HG03558 (cell line): ENCODE measurements at regions not wholly inside any gene's neighbourhood (a gene's known extent, or its start where the extent isn't known, plus 50 kb on each side); places are given as distances from the start of the nearest gene placed in this dataset.

ENCODE experiments used
- ATAC-seq: cut with Tn5 transposase; IDR thresholded peaks from one replicate; pipeline ENCODE4 v1.9.1; 2021; ENCODE audit warnings: moderate number of reproducible peaks; ENCODE audit not compliant: unreplicated experiment; ENCODE audit errors: extremely low read depth

GRCh38 chr22:34297536-34298120, 377.4 kb upstream of the LARGE1 start:
- ATAC-seq = no peak

DNA sequence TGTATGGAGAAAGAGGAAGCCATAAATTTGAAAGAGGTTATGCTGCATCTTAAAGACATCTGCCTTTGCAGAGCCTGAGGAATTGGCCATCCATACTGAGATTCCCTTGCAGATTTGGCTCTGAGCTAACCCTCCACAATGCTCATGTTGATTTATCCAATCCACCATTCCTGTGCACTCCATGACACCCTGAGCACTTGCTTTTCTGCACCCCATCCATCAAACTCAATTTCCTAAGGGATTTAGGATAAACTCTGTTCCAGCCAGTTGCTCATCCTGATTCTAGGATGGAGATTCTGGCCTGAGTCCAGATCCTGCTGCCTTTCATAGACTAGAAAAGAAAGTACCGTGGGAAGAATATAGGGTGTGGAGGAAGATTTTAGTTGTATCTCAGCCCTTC, 379.2 kb upstream of the LARGE1 start:
- ATAC-seq = no peak

DNA sequence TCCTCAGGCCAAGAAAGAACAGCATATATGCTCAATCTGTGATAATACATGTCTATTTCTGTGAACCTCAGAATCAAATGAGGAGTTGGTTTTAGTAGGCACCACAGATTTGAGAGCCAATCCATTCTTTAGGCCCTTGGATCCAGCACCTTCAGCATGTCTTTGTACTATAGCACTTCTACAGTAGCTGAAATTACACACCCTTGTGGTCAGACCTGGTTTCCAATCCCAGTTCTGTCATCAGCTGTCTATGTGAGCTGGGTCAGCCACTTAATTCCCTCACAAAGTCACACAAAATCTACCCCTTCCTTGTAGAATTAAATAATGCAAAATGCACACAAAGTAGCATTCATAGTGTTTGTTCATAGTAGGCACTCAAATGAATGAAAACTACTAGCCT, 381.3 kb upstream of the LARGE1 start:
- ATAC-seq = no peak

DNA sequence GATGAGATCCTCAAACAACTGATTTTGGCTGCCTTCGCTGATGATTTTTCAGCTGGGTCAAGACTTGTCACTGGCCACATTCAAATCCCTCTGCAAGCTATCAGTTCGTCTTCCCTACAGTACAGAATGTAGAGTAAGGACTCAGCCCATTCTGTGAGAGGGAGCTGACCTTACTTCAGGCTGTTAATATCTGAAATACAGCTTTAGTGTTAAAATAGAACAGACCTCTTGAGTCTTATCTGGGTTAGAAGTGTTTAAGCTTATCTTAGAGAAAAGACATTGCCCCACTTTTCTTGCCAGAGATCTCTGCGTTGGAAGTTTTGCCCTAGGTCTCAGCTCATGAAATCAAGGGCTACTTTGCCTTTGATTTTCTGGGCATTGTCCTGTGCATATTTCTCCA, 383.4 kb upstream of the LARGE1 start:
- ATAC-seq = no peak

DNA sequence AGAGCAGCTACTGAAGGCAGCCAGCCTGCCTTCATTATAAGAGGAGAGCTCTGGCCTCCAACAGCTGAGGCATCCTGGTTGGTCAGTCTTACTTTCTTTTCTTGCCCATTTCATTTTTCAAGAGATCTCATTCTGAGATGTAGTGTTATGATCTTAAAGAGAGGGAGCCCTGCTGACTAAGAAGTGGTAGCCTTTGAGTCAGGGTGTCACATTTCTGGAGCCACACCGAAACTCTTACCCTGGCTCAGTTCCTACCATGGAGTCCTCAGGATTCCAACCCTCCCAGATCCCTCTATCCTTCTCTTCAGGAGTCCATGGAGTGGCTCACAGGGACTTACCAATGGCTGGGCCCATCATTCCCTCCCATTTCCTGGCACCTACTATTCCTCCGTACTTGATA, 386.1 kb upstream of the LARGE1 start:
- ATAC-seq = no peak

DNA sequence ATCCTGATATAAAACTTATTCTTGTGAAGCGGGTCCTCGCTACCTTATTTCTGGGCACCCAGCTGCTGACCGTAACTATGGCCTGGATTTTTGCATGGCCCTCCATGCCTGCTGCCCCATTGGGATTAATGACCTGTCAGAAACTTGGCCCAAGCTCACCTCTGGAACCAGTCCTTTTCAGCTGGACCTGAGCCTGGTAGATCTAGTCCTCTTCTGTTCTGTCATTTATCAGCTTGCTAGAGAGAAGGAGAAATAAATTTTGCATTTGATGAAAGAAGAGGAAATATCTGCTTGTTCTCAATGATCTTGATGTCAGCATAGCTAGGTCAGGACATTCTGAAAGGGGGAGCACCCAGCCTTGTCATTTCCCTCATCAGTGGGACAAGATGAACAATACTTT, 387.8 kb upstream of the LARGE1 start:
- no peak for ATAC-seq

GRCh38 chr22:34319346-34319745, 399.1 kb upstream of the LARGE1 start:
- ATAC-seq = no peak

DNA sequence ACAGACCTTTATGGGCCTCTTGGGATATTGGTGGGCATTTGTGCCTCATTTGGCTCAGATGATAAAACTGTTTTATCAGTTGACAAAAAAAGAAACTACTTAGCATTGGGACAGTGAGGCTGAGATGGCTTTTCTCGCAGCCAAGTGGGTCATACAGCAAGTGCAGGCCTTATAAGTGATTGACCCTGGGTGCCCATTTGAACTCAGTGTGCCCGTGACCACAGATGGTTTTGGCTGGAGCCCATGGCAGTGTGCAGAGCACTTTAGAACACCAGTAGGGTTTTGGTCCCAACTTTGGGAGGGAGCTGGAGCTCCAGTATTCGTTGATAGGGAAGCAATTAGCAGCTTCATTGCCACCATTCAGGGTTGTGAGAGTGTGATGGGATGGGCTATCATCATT, 404.5 kb upstream of the LARGE1 start:
- ATAC-seq = no peak

DNA sequence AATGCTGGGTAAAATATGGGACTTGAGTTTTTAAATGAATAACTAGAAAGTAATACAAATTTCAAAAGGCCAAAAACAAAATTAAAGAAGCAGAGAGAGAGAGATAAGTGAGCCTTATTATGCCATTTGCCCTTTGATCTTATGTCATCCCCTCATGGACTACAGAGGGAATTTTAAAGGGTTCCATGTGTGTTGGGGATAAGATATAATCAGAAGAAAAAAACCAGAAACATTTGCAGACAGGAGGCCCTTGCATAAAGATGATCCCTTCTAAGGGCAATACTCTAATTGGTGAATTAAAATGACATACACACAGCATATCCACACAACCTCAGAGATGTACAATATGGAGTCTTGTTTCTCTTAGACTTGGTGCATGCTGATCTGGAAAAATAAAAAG, 406.6 kb upstream of the LARGE1 start:
- no peak for ATAC-seq

- ATAC-seq = no peak
These were observed 410.2 kb upstream of the LARGE1 start for GRCh38 chr22:34330432-34330831.

DNA sequence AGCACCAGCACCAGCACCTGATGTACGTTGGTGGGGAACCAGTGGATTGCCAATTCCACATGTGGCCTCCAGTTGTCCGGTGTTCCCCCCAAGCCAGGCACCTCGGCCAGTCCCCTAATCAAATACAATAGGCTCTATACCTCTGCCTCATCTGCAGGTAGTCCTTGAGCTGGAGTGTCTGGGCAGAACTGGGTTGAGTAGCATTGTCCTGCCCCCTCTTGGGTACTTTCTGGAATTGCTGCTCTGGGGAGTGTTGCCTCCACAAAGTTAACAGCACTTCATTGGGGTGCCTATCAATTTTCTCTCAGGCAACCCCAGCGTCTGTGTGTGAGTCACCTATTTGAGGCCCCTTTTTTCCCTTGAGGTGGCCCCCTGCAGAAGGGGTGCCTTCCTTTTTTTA, 413.0 kb upstream of the LARGE1 start:
- ATAC-seq = no peak

DNA sequence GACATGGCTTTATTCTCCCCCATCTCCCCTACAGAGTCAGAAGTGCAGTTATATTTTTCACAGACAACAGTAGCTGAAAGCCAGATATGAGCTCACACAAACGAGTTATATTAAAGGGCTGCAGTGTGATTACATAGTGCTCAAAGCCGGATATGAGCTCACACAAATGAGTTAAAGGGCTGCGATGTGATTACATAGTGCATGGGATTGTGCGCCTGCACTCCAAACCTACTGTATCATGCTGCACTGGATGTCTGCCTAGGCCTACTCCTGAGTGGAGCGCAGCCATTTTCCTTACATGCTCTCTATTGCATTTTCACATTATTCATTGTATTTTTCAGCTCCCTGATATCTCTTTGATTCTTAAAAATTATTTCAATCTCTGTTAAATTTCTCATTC, 414.6 kb upstream of the LARGE1 start:
- ATAC-seq = no peak

DNA sequence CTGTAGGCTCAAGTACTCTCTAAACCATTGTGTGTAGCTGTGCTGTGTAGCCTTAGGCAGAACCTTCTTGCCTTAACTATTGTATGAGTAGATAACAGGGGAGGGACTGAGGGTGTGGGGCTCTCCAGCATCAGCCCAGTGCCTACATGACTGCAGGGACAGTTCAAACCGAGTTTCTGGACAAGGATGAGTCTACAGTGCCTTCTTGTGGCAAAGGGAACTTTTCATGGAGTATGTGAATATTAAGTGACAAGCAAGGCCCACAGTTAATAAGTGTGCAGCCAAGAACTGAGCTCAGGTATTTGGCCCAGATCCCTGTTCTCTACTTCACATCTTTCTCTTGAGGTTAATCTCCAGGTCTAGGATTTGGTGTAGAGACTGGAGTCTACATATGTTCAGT, 424.4 kb upstream of the LARGE1 start:
- no peak for ATAC-seq

DNA sequence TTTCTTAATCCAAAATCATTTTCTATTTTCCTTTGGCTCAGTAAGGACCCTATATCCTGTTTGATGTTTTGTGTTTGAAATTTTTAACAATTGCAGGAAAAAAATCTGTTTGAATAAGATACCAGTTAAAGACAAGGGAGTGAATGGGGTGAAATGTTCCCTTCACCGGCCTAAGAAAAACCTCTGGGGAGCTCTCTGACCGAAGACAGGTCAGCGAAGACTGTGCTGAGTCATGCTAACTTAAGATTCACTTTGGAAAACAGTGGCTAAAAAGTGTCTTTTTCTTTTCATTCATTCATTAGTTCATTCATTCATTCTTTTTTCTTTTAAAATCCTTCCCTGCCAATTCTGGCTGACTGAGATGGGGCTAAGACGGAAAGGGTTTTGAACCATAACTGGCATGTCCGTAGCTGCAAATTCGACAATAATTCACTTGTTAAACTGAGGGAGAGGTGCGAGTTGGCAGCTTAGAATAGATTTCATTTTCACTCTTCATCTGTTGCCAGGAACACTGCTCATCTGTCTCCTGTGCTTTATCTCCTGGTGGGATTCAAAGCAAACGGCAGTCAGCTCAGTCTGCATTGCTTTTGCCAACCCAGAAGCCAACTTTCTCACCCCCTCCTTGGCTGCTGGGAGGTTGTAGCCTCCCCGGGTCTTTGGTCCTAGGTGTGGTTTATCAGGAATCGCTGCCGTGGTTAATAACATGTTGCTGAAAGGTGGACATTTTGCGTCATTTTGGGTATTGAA, 434.0 kb upstream of the LARGE1 start:
- ATAC-seq = no peak

DNA sequence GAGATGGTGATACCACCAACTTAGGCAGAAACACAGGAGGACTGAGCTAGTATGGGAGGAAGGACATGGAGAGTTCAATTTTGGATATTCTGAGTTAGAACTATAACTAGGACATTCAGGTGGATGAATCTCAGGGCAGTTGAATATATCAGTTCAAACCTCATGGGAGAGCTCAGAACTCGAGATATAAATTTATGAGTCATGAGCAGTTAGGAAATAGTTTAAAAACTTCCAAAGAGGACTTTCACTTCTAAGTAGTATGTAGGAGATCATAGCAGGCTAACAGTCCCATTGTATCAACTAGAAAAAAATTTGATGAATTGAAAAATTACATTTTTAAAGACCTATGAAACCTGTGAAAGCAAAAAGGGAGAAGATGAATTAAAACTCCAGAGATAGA, 436.2 kb upstream of the LARGE1 start:
- no peak for ATAC-seq

DNA sequence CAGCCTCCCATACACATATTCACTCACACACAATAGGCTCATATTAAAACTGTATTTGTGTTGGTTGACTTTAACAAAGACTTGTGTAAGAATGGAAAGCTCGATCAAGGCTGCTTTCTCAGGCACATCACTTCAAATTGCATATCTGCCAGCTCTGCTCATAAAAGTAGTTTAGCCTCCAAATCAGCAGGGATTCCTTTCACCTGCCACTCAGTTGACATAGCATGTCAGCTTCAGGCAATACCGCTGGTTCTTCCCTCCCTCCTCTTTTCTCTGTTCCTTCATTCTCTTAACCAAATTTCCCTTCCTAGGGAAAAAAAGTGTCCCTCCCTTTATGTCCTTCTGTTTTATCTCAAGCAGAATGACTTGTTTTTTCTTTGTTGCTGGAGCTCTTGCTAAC, 450.4 kb upstream of the LARGE1 start:
- no peak for ATAC-seq

GRCh38 chr22:34379825-34380224, 459.5 kb upstream of the LARGE1 start:
- ATAC-seq = no peak

- ATAC-seq = no peak
These were observed 460.3 kb upstream of the LARGE1 start for GRCh38 chr22:34380532-34380931.

GRCh38 chr22:34390400-34390799, 470.1 kb upstream of the LARGE1 start:
- ATAC-seq = no peak

GRCh38 chr22:34395370-34395769, 475.1 kb upstream of the LARGE1 start:
- no peak for ATAC-seq

DNA sequence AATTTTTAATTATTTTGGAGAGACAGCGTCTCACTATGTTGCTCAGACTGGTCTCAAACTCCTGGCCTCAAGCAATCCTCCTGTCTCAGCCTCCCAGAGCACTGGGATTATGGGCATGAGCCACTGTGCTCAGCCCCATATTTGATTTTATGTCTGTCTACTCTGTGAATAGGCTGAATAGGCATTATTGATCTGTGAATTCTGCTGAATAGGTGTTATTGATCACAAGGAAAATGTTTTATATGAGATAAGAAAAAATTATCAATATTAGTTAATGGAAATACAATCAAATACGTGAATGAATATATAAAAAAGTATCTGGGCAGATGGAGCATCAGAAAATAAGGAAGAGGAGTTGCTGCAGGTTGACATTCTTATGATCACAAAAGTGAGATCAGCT, 483.4 kb upstream of the LARGE1 start:
- ATAC-seq = no peak

GRCh38 chr22:34410111-34410510, 489.8 kb upstream of the LARGE1 start:
- no peak for ATAC-seq
